HG03039 (cell line): ENCODE measurements at regions not wholly inside any gene's neighbourhood (a gene's known extent, or its start where the extent isn't known, plus 50 kb on each side); places are given as distances from the start of the nearest gene placed in this dataset.
"Not testable (repeated sequence)": the region's sequence is repeated elsewhere in the genome, so short reads cannot be mapped to it uniquely, and the experiment has no call there.

Source experiments
- ATAC-seq: cut with Tn5 transposase; IDR thresholded peaks from one replicate; pipeline ENCODE4 v1.9.1; 2021; ENCODE audit warnings: mild to moderate bottlenecking, moderate library complexity; ENCODE audit not compliant: unreplicated experiment

- no peak for ATAC-seq
These were observed 432.9 kb upstream of the ACTBL2 start for GRCh38 chr5:57915536-57915935.

GRCh38 chr5:57911438-57911837 is 428.8 kb upstream of the ACTBL2 start:
- no peak for ATAC-seq

GRCh38 chr5:57906671-57907070 is 424.1 kb upstream of the ACTBL2 start:
- no peak for ATAC-seq

GRCh38 chr5:57903458-57903857 is 420.8 kb upstream of the ACTBL2 start:
- no peak for ATAC-seq

GRCh38 chr5:57902095-57902494 is 419.5 kb upstream of the ACTBL2 start:
- no peak for ATAC-seq

- ATAC-seq: no peak
These were observed 417.9 kb upstream of the ACTBL2 start for GRCh38 chr5:57900381-57900944.

- no peak for ATAC-seq
These were observed 414.0 kb upstream of the ACTBL2 start for GRCh38 chr5:57896576-57896975.

- ATAC-seq: no peak
These were observed 413.2 kb upstream of the ACTBL2 start for GRCh38 chr5:57895766-57896165.

- ATAC-seq: no peak
These were observed 411.3 kb upstream of the ACTBL2 start for GRCh38 chr5:57893926-57894325.

- ATAC-seq: no peak
These were observed 408.8 kb upstream of the ACTBL2 start for GRCh38 chr5:57891443-57891842.

- no peak for ATAC-seq
These were observed 406.9 kb upstream of the ACTBL2 start for GRCh38 chr5:57889558-57889957.

GRCh38 chr5:57887851-57888621 is 405.4 kb upstream of the ACTBL2 start:
- no peak for ATAC-seq

GRCh38 chr5:57884346-57885102 is 401.9 kb upstream of the ACTBL2 start:
- no peak for ATAC-seq

GRCh38 chr5:57880216-57880615 is 397.6 kb upstream of the ACTBL2 start:
- ATAC-seq: no peak

- no peak for ATAC-seq
These were observed 395.7 kb upstream of the ACTBL2 start for GRCh38 chr5:57878301-57878722.

- ATAC-seq: no peak
These were observed 388.9 kb upstream of the ACTBL2 start for GRCh38 chr5:57871496-57871895.

GRCh38 chr5:57870267-57870666 is 387.7 kb upstream of the ACTBL2 start:
- not testable (repeated sequence) for ATAC-seq

GRCh38 chr5:57863661-57864060 is 381.1 kb upstream of the ACTBL2 start:
- ATAC-seq: no peak

- ATAC-seq: no peak
These were observed 380.3 kb upstream of the ACTBL2 start for GRCh38 chr5:57862942-57863341.

GRCh38 chr5:57862471-57862911 is 379.9 kb upstream of the ACTBL2 start:
- ATAC-seq: no peak

GRCh38 chr5:57859626-57860025 is 377.0 kb upstream of the ACTBL2 start:
- no peak for ATAC-seq

- no peak for ATAC-seq
These were observed 376.3 kb upstream of the ACTBL2 start for GRCh38 chr5:57858905-57859304.
